GM10266 (cell line): ENCODE measurements at regions not wholly inside any gene's neighbourhood (a gene's known extent, or its start where the extent isn't known, plus 50 kb on each side); places are given as distances from the start of the nearest gene placed in this dataset.

ENCODE experiments used
- DNase-seq: peaks from one replicate; pipeline ENCODE4 v3.0.0; 2012; ENCODE audit errors: extremely low spot score
- CTCF ChIP-seq: IDR thresholded peaks from 2 replicates; pipeline ENCODE4 v1.5.1; 2012; ENCODE audit warnings: mild to moderate bottlenecking, low read depth; ENCODE audit not compliant: control insufficient read depth, insufficient read depth; ENCODE audit errors: missing control alignments

GRCh38 chr3:67302489-67302888 is 304.4 kb downstream of the KBTBD8 start:
- no peak for TF ChIP-seq CTCF

DNA sequence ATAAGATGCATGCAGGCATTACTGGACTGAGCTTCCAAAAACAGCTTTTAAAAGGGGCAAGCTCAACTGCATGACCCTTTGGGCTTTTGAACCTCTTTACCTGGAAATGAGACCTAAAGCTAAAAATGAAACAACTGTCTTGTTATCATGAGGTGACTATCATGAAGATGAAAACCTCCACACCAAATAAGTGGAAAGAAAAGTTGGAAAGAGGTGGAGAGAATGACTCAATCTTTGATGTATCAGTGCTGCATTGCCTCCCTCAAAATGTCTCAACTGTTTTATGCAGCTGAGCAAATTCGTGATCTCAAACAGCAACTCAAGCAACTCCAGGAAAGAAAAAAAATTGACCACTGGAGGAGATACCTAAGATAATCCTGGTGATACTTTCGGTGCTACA is 307.1 kb downstream of the KBTBD8 start:
- TF ChIP-seq CTCF: no peak
- DNase-seq: no peak

More at GRCh38 chr3:67302489-67302888, 304.4 kb downstream of the KBTBD8 start:
- DNase-seq: no peak

DNA sequence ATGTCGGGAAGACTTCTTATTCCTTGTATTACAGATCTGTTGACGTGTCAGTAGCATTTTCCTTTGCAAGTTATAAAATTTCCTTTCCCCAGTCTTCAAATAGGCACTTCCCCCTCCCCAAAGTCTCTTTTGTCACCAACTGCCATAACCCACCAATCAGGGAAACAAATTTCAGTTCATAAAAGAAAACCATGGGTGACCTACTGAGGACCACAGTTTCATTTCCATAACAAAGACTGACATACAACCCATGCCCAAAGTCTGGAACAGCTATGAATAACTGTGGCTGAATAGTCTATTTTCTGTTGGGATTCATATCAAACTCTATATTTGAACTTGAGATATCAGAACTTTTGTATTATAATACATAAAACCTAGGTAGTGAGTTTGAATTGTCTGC is 307.8 kb downstream of the KBTBD8 start:
- no peak for DNase-seq
- TF ChIP-seq CTCF: no peak

- no peak for TF ChIP-seq CTCF
- no peak for DNase-seq
Observed at GRCh38 chr3:67311440-67311839, 313.3 kb downstream of the KBTBD8 start.

DNA sequence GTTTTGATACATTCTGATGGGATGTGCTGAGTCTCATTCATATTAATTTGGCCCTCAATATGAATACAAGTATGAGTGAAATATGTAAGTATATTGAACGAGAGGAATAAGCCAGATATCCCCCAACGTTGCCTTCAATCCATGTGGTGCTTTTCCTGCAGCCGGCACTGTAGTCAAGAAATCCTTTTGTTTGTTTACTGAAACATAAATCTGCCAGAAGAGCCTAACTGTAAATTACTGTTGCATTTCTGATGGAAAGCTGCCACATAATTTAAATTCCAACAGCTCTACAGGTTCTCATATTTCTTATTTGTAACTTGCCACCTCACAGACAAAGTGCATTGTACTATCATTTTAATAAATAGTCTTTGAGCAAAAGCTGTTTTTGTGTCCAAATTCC is 314.0 kb downstream of the KBTBD8 start:
- DNase-seq: no peak
- no peak for TF ChIP-seq CTCF

- DNase-seq: no peak
- TF ChIP-seq CTCF: no peak
Observed at GRCh38 chr3:67318162-67318561, 320.1 kb downstream of the KBTBD8 start.

DNA sequence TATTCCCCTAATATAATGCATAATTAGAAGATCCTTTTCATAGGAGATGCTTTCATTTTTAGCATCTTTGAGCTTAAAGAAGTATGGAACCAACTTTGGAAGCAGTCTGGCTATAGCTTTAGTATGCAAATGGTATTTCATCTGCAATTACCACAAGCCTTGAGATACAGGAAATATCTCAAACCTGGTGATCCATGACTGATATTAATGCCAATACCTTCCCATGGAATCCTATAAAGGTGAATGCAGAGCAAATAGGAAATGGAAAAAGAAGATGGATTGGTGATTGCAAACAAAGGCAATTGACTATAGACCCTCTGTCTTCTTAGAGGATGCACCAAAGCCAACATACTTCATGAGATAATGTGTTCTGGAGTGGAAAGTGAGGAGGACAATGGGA is 326.4 kb downstream of the KBTBD8 start:
- DNase-seq: no peak
- TF ChIP-seq CTCF: no peak
